H1 (cell line): ENCODE measurements at regions not wholly inside any gene's neighbourhood (a gene's known extent, or its start where the extent isn't known, plus 50 kb on each side); places are given as distances from the start of the nearest gene placed in this dataset.

Experiments
- YY1 ChIP-seq: IDR thresholded peaks from 2 replicates; pipeline ENCODE4 v1.6.1; 2011; ENCODE audit warnings: low read depth, mild to moderate bottlenecking, low read length
- TF ChIP-seq, protein P1 (sequence below): fragments of 300-600 bp; sonication (generic); IDR thresholded peaks from 2 replicates; pipeline ENCODE4 v1.7.1; 2012; ENCODE audit warnings: low read length, moderate library complexity, mild to moderate bottlenecking, inconsistent platforms; ENCODE audit not compliant: insufficient replicate concordance

GRCh38 chr5:120927950-120928530 lies 463.9 kb downstream of the PRR16 start (continued):
- TF ChIP-seq, protein P1, sequence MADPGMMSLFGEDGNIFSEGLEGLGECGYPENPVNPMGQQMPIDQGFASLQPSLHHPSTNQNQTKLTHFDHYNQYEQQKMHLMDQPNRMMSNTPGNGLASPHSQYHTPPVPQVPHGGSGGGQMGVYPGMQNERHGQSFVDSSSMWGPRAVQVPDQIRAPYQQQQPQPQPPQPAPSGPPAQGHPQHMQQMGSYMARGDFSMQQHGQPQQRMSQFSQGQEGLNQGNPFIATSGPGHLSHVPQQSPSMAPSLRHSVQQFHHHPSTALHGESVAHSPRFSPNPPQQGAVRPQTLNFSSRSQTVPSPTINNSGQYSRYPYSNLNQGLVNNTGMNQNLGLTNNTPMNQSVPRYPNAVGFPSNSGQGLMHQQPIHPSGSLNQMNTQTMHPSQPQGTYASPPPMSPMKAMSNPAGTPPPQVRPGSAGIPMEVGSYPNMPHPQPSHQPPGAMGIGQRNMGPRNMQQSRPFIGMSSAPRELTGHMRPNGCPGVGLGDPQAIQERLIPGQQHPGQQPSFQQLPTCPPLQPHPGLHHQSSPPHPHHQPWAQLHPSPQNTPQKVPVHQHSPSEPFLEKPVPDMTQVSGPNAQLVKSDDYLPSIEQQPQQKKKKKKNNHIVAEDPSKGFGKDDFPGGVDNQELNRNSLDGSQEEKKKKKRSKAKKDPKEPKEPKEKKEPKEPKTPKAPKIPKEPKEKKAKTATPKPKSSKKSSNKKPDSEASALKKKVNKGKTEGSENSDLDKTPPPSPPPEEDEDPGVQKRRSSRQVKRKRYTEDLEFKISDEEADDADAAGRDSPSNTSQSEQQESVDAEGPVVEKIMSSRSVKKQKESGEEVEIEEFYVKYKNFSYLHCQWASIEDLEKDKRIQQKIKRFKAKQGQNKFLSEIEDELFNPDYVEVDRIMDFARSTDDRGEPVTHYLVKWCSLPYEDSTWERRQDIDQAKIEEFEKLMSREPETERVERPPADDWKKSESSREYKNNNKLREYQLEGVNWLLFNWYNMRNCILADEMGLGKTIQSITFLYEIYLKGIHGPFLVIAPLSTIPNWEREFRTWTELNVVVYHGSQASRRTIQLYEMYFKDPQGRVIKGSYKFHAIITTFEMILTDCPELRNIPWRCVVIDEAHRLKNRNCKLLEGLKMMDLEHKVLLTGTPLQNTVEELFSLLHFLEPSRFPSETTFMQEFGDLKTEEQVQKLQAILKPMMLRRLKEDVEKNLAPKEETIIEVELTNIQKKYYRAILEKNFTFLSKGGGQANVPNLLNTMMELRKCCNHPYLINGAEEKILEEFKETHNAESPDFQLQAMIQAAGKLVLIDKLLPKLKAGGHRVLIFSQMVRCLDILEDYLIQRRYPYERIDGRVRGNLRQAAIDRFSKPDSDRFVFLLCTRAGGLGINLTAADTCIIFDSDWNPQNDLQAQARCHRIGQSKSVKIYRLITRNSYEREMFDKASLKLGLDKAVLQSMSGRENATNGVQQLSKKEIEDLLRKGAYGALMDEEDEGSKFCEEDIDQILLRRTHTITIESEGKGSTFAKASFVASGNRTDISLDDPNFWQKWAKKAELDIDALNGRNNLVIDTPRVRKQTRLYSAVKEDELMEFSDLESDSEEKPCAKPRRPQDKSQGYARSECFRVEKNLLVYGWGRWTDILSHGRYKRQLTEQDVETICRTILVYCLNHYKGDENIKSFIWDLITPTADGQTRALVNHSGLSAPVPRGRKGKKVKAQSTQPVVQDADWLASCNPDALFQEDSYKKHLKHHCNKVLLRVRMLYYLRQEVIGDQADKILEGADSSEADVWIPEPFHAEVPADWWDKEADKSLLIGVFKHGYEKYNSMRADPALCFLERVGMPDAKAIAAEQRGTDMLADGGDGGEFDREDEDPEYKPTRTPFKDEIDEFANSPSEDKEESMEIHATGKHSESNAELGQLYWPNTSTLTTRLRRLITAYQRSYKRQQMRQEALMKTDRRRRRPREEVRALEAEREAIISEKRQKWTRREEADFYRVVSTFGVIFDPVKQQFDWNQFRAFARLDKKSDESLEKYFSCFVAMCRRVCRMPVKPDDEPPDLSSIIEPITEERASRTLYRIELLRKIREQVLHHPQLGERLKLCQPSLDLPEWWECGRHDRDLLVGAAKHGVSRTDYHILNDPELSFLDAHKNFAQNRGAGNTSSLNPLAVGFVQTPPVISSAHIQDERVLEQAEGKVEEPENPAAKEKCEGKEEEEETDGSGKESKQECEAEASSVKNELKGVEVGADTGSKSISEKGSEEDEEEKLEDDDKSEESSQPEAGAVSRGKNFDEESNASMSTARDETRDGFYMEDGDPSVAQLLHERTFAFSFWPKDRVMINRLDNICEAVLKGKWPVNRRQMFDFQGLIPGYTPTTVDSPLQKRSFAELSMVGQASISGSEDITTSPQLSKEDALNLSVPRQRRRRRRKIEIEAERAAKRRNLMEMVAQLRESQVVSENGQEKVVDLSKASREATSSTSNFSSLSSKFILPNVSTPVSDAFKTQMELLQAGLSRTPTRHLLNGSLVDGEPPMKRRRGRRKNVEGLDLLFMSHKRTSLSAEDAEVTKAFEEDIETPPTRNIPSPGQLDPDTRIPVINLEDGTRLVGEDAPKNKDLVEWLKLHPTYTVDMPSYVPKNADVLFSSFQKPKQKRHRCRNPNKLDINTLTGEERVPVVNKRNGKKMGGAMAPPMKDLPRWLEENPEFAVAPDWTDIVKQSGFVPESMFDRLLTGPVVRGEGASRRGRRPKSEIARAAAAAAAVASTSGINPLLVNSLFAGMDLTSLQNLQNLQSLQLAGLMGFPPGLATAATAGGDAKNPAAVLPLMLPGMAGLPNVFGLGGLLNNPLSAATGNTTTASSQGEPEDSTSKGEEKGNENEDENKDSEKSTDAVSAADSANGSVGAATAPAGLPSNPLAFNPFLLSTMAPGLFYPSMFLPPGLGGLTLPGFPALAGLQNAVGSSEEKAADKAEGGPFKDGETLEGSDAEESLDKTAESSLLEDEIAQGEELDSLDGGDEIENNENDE = no peak
- TF ChIP-seq YY1 = no peak
